DOHH2 (cell line): ENCODE measurements at regions not wholly inside any gene's neighbourhood (a gene's known extent, or its start where the extent isn't known, plus 50 kb on each side); places are given as distances from the start of the nearest gene placed in this dataset.

Experiments used
- H3F3A ChIP-seq: fragments of 200-600 bp; sonication (generic), shearing (Covaris generic); 2 replicates; pipeline ENCODE4 v1.6.0; 2016; ENCODE audit warnings: antibody characterized with exemption, mild to moderate bottlenecking; ENCODE audit not compliant: control insufficient read depth, insufficient read depth
- H3K27ac ChIP-seq: fragments of 200-600 bp; sonication (generic); 2 replicates; pipeline ENCODE4 v1.5.1; 2014; ENCODE audit warnings: low read depth, mild to moderate bottlenecking, low read length, moderate library complexity
- H3K27me3 ChIP-seq: fragments of 200-600 bp; sonication (generic); 2 replicates; pipeline ENCODE4 v1.6.1; 2014; ENCODE audit warnings: mild to moderate bottlenecking, low read length, mixed read lengths; ENCODE audit not compliant: control insufficient read depth
- H3K36me3 ChIP-seq: fragments of 200-600 bp; sonication (generic); 2 replicates; pipeline ENCODE4 v1.6.1; 2014; ENCODE audit warnings: mild to moderate bottlenecking, low read length, moderate library complexity, mixed read lengths; ENCODE audit not compliant: control insufficient read depth
- H3K4me1 ChIP-seq: fragments of 200-600 bp; sonication (generic); 2 replicates; pipeline ENCODE4 v1.6.1; 2014; ENCODE audit warnings: mild to moderate bottlenecking, low read length, mixed read lengths; ENCODE audit not compliant: control insufficient read depth
- H3K4me2 ChIP-seq: fragments of 200-600 bp; sonication (generic); 2 replicates; pipeline ENCODE4 v1.6.0; 2014; ENCODE audit warnings: mild to moderate bottlenecking, low read length, moderate library complexity
- H3K4me3 ChIP-seq: fragments of 200-600 bp; sonication (generic); 2 replicates; pipeline ENCODE4 v1.5.1; 2014; ENCODE audit warnings: mild to moderate bottlenecking, low read length, mixed read lengths
- H3K79me2 ChIP-seq: fragments of 200-600 bp; sonication (generic); 2 replicates; pipeline ENCODE4 v1.6.1; 2014; ENCODE audit warnings: mild to moderate bottlenecking, low read length, mixed read lengths; ENCODE audit not compliant: control insufficient read depth
- H3K9me2 ChIP-seq: fragments of 200-600 bp; sonication (generic); replicated peaks from 2 replicates; pipeline ENCODE4 v1.6.1; 2014; ENCODE audit warnings: mild to moderate bottlenecking, low read length, mixed read lengths; ENCODE audit not compliant: control insufficient read depth
- H3K9me3 ChIP-seq: fragments of 200-600 bp; sonication (generic); 2 replicates; pipeline ENCODE4 v1.6.1; 2014; ENCODE audit warnings: antibody characterized with exemption, low read length, mixed read lengths; ENCODE audit not compliant: control insufficient read depth, insufficient read depth
- H4K20me1 ChIP-seq: fragments of 200-600 bp; sonication (generic); 2 replicates; pipeline ENCODE4 v1.6.0; 2014; ENCODE audit warnings: low read depth, mild to moderate bottlenecking, antibody characterized with exemption, low read length, moderate library complexity; ENCODE audit not compliant: control insufficient read depth, insufficient read depth
- EZH2phosphoT487 ChIP-seq: fragments of 200-600 bp; sonication (generic); IDR thresholded peaks from 2 replicates; pipeline ENCODE4 v1.6.1; 2017; ENCODE audit warnings: borderline replicate concordance, mild to moderate bottlenecking, antibody characterized with exemption, low read length, moderate library complexity, mixed read lengths
- TF ChIP-seq, protein P1 (sequence below): fragments of 200-600 bp; sonication (generic); IDR thresholded peaks from one replicate; pipeline ENCODE4 v1.5.1; 2014; ENCODE audit warnings: antibody characterized with exemption, mild to moderate bottlenecking, low read depth, low read length; ENCODE audit not compliant: poor library complexity, severe bottlenecking

DNA sequence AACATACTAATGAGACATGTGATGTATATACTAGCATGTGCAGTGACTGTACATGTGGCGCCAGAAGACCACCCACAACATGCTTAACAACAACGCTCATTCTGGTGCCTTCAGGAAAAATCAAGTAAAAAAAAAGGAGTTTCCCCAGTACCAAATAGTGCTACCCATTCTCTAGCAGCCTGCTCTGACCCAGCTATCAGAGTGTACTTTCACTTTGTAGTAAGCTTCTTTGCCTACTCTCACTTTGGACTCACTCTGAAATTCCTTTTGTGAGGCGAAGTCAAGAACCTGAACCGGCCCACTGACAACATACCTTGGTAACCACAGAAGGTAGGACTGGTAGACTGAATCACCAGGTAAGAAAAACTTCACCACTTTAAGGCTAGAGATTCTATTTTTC is 1100.0 kb downstream of the GRIK2 start:
- Histone ChIP-seq H3K4me3 (no peak overlapping the region), H4K20me1 (no peaks in the 10 kb centered on the region), H3K27me3 (no peaks in the 10 kb centered on the region), H3K9me2 (no peaks in the 10 kb centered on the region), H3K79me2 (no peaks in the 10 kb centered on the region), H3K4me2 (no peak overlapping the region), H3K4me1 (no peaks in the 10 kb centered on the region), H3F3A (no peaks in the 10 kb centered on the region), H3K36me3 (no peaks in the 10 kb centered on the region), H3K9me3 (peaks cover 8% of the 10 kb centered on the region; the same call in 1 of the 2 replicates), H3K27ac (no peak overlapping the region)
- TF ChIP-seq, protein P1, sequence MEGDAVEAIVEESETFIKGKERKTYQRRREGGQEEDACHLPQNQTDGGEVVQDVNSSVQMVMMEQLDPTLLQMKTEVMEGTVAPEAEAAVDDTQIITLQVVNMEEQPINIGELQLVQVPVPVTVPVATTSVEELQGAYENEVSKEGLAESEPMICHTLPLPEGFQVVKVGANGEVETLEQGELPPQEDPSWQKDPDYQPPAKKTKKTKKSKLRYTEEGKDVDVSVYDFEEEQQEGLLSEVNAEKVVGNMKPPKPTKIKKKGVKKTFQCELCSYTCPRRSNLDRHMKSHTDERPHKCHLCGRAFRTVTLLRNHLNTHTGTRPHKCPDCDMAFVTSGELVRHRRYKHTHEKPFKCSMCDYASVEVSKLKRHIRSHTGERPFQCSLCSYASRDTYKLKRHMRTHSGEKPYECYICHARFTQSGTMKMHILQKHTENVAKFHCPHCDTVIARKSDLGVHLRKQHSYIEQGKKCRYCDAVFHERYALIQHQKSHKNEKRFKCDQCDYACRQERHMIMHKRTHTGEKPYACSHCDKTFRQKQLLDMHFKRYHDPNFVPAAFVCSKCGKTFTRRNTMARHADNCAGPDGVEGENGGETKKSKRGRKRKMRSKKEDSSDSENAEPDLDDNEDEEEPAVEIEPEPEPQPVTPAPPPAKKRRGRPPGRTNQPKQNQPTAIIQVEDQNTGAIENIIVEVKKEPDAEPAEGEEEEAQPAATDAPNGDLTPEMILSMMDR: no peak
- no peak for TF ChIP-seq EZH2phosphoT487

DNA sequence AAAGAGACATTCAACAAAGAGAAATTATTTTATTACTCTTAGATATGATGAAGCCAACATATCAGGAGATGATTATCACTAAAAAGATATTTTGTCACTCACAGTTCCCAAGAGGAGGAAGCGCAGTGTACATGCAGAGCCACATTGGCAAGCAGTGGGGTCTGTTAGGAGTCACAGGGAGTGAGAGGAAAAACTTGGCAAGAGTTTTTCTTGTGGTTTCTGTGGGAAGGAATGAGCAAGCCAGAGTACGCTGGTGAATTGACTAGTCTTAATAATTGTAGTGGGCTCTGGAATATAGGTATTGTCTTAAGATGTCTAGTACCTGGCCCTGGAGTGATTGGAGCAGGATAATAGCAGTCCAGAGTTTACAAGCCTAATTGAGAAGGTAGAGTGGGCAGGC is 1095.2 kb downstream of the GRIK2 start:
- H3F3A ChIP-seq: no peaks in the 10 kb centered on the region
- H3K27me3 ChIP-seq: no peaks in the 10 kb centered on the region
- no peak for TF ChIP-seq EZH2phosphoT487
- TF ChIP-seq, protein P1: no peak
- no peak overlapping the region for H3K27ac ChIP-seq
- no peaks in the 10 kb centered on the region for H3K36me3 ChIP-seq
- no peaks in the 10 kb centered on the region for H3K4me1 ChIP-seq
- H3K9me3 ChIP-seq: peaks cover 3% of the 10 kb centered on the region; the same call in 1 of the 2 replicates
- H3K79me2 ChIP-seq: no peaks in the 10 kb centered on the region
- no peaks in the 10 kb centered on the region for H3K9me2 ChIP-seq
- H4K20me1 ChIP-seq: no peaks in the 10 kb centered on the region
- H3K4me2 ChIP-seq: no peak overlapping the region
- H3K4me3 ChIP-seq: no peak overlapping the region

DNA sequence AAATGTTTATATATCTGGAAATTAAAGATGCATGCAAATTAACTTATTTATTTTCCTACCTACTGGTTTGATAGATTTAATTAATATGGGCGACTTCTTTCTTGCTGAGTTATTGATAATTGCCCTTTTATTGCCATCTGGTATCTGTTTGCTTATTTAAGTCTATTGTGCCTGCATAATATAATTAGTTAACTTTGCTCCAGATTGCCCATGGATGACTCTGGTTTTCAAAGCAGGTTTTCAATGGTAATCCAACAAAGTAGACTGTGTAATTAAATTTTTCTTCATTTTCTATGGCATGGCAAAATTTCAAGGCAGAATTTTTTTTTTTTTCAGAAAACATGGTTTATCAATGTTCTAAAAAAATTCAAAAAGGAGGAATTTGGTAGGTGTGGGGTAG is 1092.0 kb downstream of the GRIK2 start:
- no peaks in the 10 kb centered on the region; the same call in 1 of the 2 replicates for H3K9me3 ChIP-seq
- H3K4me3 ChIP-seq: no peak overlapping the region
- no peaks in the 10 kb centered on the region for H3K27me3 ChIP-seq
- H4K20me1 ChIP-seq: no peaks in the 10 kb centered on the region
- no peaks in the 10 kb centered on the region for H3K9me2 ChIP-seq
- H3K79me2 ChIP-seq: no peaks in the 10 kb centered on the region
- no peak for TF ChIP-seq EZH2phosphoT487
- TF ChIP-seq, protein P1: no peak
- no peak overlapping the region for H3K4me2 ChIP-seq
- H3K27ac ChIP-seq: no peak overlapping the region
- H3K36me3 ChIP-seq: no peaks in the 10 kb centered on the region
- no peaks in the 10 kb centered on the region for H3K4me1 ChIP-seq
- H3F3A ChIP-seq: no peaks in the 10 kb centered on the region
